ENCODE measurements at regions not wholly inside any gene's neighbourhood (a gene's known extent, or its start where the extent isn't known, plus 50 kb on each side); places are given as distances from the start of the nearest gene placed in this dataset.

GRCh38 chr9:26677965-26678706 lies 214.5 kb downstream of the CAAP1 start:
- TF ChIP-seq CTCF (IDR thresholded peaks at IDR 0.05; ENCODE audit: low read depth, low read length) (no peak), POLR2A (IDR thresholded peaks at IDR 0.05; ENCODE audit: extremely low read depth, insufficient read length) (no peak), MAX (IDR thresholded peaks at IDR 0.05; ENCODE audit: low read depth, low read length) (no peak)
